H1 (cell line): ENCODE measurements at regions not wholly inside any gene's neighbourhood (a gene's known extent, or its start where the extent isn't known, plus 50 kb on each side); places are given as distances from the start of the nearest gene placed in this dataset.

Experiments
- CHD7 ChIP-seq: fragments of 300-600 bp; sonication (generic); IDR thresholded peaks from 2 replicates; pipeline ENCODE4 v1.7.1; 2012; ENCODE audit warnings: low read length, moderate library complexity, mild to moderate bottlenecking, inconsistent platforms; ENCODE audit not compliant: insufficient replicate concordance

GRCh38 chrX:148371291-148371690 lies 129.1 kb upstream of the AFF2 start (continued):
- TF ChIP-seq CHD7 = no peak
